Activated effector memory CD4-positive, alpha-beta T cell treated with anti-CD3 and anti-CD28 coated beads, Interleukin-2, amount 50 U/mL, for 16 hours (primary cell): ENCODE measurements at regions not wholly inside any gene's neighbourhood (a gene's known extent, or its start where the extent isn't known, plus 50 kb on each side); places are given as distances from the start of the nearest gene placed in this dataset.

Source experiments
- DNase-seq: peaks from one replicate; pipeline ENCODE4 v3.0.0-alpha.2; 2020

DNA sequence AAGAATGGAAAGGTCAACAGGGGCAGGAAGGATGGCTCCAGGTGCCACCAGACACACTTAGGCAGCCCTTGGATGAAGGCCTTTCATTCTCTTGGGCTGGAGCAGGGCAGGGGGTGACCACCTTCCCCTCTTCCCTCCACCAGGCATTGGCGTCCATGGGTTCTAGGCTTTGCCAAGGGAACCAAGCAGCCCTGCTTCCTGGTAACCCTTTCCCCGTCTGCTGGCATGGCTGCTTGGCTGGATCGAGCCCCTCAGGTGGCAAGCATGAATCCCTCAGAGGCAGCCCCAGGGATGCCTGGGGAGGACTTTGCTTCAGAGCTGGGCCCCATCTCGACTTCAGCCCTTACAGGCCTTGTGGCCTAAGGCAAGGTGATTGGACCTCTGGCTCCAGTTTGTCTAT is 185.1 kb upstream of the SYT13 start:
- DNase-seq = no peak

DNA sequence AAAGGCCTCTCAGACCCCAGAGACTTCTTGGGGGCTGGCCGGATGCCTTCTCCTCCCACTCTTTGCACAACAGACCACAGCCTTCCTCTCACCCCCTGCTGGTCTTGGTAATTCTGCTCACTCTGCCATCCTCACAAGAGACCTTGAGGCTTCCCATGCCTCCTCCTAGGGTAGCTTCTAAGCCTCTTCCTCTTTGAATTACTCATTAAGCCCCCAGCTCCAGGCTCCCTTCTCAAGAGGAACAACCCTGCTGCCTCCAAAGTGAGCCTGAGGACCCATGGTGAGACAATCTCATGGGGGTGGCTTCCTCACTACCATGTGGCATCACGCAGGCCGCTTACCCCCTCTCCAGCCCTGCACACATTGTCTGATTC is 184.6 kb upstream of the SYT13 start:
- no peak for DNase-seq

- DNase-seq = no peak
Measured at GRCh38 chr11:45470151-45470793, 184.1 kb upstream of the SYT13 start.

- DNase-seq = no peak
Measured at GRCh38 chr11:45468267-45468856, 182.2 kb upstream of the SYT13 start.

DNA sequence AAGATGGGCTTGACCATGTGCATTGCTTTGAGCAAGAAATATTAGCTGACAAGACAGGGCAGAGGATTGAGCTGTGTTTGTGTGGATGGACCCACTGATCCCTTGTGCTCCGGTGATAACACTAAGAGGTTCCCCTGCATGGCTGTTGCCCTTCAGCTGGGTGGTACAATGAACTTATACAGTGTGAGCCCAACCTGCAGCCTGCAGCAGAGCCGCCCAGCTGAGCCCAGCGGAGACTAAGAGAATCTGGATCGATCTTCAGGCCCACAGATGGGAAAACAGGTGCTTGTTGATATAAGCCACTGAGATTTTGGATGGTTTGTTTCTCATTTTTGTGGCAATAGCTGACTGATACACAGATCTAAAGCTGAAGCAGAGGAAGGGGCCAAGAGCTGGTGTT is 177.4 kb upstream of the SYT13 start:
- no peak for DNase-seq

DNA sequence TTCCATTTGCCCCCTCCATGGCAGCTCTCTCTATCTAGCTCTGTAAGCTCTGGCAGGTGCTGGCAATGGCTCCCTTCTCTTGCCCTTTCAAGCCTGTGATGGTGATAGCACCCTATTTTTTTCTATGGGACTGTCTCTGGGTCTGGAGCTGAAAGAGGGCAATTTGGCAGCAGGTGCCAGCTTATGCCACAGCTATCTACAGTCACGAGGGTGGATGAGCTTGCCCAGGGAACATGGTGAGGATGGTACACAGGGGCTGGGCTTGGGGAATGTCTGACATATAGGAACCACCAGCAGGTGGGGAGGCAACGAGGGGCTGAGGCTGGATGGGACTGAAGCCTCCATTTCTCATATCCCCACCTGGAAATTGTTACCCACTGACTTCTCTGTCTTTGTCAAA is 175.4 kb upstream of the SYT13 start:
- no peak for DNase-seq

GRCh38 chr11:45459491-45459890 is 173.3 kb upstream of the SYT13 start:
- DNase-seq = no peak

- DNase-seq = no peak
Measured at GRCh38 chr11:45458269-45458668, 172.1 kb upstream of the SYT13 start.

- no peak for DNase-seq
Measured at GRCh38 chr11:45457649-45458048, 171.5 kb upstream of the SYT13 start.

GRCh38 chr11:45456686-45457085 is 170.5 kb upstream of the SYT13 start:
- no peak for DNase-seq

DNA sequence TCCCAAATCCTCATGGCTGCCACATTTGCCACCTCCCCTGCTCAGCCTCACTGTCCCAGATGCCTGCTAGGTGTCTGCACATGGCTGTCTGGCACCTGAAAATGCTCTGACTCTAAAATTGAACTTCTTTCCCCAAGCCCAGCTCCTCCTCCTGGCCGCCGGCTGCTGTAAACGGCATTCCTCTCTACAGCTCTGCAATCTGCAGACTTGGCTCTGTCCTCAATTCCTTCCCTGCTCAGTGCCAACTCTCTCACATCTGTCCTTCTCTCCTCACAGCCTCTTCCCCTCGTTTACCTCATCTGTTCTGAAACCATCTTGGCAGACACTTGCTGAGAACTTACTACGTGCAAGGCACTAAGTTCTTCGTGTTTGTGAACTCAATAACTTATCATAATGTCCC is 169.4 kb upstream of the SYT13 start:
- DNase-seq = no peak

GRCh38 chr11:45454917-45455401 is 168.8 kb upstream of the SYT13 start:
- no peak for DNase-seq

DNA sequence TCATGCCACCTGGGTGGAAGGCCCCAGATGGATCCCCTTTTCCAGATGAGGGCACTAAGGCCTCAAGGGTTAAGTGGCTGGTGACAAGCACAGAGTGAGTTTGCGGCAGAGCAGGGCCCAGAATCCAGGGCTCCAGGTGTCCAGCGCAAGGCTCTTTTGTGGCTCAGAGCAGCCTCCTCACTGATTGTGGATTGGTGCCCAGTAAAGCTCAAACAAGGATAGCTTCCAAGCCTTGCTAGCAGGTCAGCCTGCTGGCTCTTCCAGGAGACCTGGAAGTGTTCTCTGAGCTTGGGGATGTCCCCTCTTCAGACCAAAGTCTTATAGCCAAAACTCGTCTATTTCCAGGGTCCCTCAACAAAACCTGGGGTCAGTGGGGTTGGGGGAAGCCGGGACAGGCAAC is 167.6 kb upstream of the SYT13 start:
- no peak for DNase-seq

DNA sequence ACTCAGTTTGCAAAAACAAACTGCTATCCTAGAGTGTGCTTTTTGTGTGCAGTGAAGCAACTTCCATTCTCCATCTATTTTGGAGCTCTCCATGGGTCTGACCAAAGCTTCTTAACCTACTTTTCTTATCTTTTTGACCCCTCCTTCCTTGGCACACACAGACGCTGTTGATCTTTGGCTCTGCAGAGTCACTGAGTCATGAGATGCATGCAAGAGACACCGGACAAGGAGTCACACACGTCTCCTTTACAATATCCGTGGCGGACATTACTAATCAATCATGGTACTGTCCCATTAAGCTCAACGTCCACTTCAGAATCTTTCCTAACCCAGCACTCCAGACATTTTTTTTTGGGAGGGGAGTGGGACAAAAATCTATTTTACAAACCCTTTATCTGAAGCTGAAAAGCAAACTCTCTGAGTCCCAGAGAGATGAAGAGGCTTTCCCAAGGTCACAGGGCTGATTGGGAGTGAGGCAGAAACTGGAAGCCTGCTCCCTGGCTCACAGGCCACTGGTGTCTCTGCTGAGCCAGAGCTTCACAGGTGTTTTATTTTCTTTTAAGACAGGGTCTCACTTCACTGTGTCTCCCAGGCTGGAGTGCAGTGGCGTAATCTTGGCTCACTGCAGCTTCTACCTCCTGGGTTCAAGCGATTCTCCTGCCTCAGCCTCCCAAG is 165.8 kb upstream of the SYT13 start:
- no peak for DNase-seq

DNA sequence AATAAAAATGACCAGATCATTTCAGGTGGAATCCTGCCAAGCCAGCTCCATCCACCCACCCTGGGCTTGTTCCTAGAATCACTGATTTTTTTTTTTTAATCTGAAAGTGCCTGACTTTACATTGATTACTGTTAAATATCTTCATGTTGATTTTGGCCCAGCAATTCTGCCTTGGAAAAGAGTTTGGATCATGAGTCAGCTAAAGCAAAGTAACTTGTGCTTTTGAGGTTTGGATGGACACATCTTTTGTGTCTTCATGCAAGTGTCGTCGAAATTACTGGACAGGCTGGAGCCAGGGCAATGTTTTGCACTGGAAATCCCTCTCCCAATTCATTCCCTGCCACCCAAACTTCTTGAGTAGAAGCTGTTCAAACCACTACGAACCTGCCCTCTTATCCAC is 164.0 kb upstream of the SYT13 start:
- DNase-seq = no peak

- DNase-seq = no peak
Measured at GRCh38 chr11:45449036-45449601, 163.0 kb upstream of the SYT13 start.

DNA sequence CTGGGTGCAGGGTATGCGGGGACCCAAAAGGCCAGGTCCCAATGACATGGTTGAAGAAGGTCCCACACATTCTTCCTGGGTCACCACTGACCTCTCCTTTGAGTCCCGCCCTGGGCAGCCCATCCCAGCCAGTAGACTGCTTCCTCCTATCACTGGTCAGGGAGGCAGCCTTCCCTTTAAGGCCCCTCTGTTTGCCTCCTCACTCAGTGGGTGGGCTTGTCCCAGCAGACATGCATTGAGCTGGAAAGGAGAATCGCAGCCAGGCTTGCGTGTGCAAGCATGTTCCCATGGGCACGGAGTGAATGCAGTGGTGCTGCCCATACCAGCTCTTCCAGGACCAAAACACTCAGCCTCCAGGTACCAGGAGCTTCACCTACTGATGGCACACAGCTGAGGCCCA is 162.4 kb upstream of the SYT13 start:
- no peak for DNase-seq

GRCh38 chr11:45446998-45447397 is 160.9 kb upstream of the SYT13 start:
- DNase-seq = no peak

GRCh38 chr11:45446434-45446833 is 160.3 kb upstream of the SYT13 start:
- no peak for DNase-seq

DNA sequence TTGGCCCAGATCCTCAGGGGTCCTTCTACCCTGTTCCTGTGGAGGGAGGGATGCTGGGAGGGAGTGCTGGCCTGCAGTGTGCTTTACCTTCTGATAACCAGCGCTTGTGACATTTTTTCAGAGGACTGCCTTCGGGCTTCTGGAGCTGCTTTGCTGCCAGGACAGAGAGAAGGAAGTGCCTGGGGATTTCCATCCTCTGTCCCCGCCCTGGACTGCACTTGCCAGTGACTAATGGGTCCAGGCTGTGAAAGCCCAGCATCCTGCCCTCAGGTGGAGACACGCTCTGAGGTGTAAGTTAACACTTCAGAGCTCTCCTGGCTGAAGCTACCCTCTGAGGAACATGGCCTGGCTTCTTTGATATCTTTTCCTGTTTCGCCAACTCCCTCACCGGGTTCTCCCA is 158.7 kb upstream of the SYT13 start:
- DNase-seq = no peak

DNA sequence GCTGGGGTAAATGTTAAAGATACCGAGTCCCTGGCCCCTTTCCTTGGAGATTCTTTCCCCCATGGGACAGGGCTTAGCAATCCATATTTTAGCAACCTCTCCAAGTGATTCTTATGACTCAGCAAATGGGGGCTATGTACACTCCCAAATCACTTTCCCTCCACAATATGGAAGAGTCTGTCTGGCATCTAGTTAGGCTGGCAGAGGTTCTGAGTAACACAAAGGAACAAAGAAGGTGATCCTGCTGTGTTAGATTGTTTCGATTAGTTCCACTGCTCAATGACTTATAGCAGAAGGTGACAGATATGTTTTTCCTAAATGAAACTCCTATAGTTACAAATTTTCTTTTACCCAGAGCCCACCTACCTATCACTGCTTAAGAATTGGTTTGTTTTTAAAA is 154.0 kb upstream of the SYT13 start:
- DNase-seq = no peak

GRCh38 chr11:45436966-45437365 is 150.8 kb upstream of the SYT13 start:
- DNase-seq = no peak

- DNase-seq = no peak
Measured at GRCh38 chr11:45436118-45436517, 150.0 kb upstream of the SYT13 start.

GRCh38 chr11:45435706-45436105 is 149.6 kb upstream of the SYT13 start:
- DNase-seq = no peak
